Ramos (cell line): ENCODE measurements at regions not wholly inside any gene's neighbourhood (a gene's known extent, or its start where the extent isn't known, plus 50 kb on each side); places are given as distances from the start of the nearest gene placed in this dataset.

Experiments used
- in situ Hi-C: fragments of 300-500 bp; cut with MboI; formaldehyde crosslinking; loops from one replicate; pipeline ENCODE4 v1.14.3; 2022; ENCODE audit warnings: low sequenced_read_pairs; ENCODE audit not compliant: unreplicated experiment

GRCh38 chr10:63707254-63707910 is 186.2 kb downstream of the REEP3 start:
- in situ Hi-C loops = loop anchor here (25.0 kb wide), 1 partner anchor 1145 kb away; no protein-coding TSS in a partner anchor

- in situ Hi-C loops = loop anchor here (25.0 kb wide), 1 partner anchor 1146 kb away; no protein-coding TSS in a partner anchor
Measured at GRCh38 chr10:63708421-63708820, 187.2 kb downstream of the REEP3 start.

GRCh38 chr10:63710703-63711102 is 189.5 kb downstream of the REEP3 start:
- in situ Hi-C loops = loop anchor here (10.0 to 25.0 kb wide), 2 partner anchors 546 to 1148 kb away; no protein-coding TSS in a partner anchor

GRCh38 chr10:63711361-63711760 is 190.2 kb downstream of the REEP3 start:
- in situ Hi-C loops = loop anchor here (10.0 to 25.0 kb wide), 2 partner anchors 547 to 1149 kb away; no protein-coding TSS in a partner anchor

GRCh38 chr10:63711867-63712716 is 190.9 kb downstream of the REEP3 start:
- in situ Hi-C loops = loop anchor here (10.0 to 25.0 kb wide), 2 partner anchors 547 to 1150 kb away; no protein-coding TSS in a partner anchor

- in situ Hi-C loops = loop anchor here (10.0 to 25.0 kb wide), 2 partner anchors 548 to 1150 kb away; no protein-coding TSS in a partner anchor
Measured at GRCh38 chr10:63712717-63713115, 191.5 kb downstream of the REEP3 start.

GRCh38 chr10:63713191-63714144 is 192.3 kb downstream of the REEP3 start:
- in situ Hi-C loops = loop anchor here (10.0 to 25.0 kb wide), 2 partner anchors 549 to 1151 kb away; no protein-coding TSS in a partner anchor

- in situ Hi-C loops = loop anchor here (10.0 to 25.0 kb wide), 2 partner anchors 551 to 1154 kb away; no protein-coding TSS in a partner anchor
Measured at GRCh38 chr10:63716016-63716580, 194.9 kb downstream of the REEP3 start.

- in situ Hi-C loops = loop anchor here (10.0 to 25.0 kb wide), 2 partner anchors 552 to 1155 kb away; no protein-coding TSS in a partner anchor
Measured at GRCh38 chr10:63717027-63717715, 196.0 kb downstream of the REEP3 start.

GRCh38 chr10:63718006-63718405 is 196.8 kb downstream of the REEP3 start:
- in situ Hi-C loops = loop anchor here (10.0 to 25.0 kb wide), 2 partner anchors 553 to 1156 kb away; no protein-coding TSS in a partner anchor

- in situ Hi-C loops = loop anchor here (10.0 to 25.0 kb wide), 2 partner anchors 554 to 1156 kb away; no protein-coding TSS in a partner anchor
Measured at GRCh38 chr10:63718421-63718820, 197.2 kb downstream of the REEP3 start.

GRCh38 chr10:63719226-63719856 is 198.1 kb downstream of the REEP3 start:
- in situ Hi-C loops = loop anchor here (10.0 to 25.0 kb wide), 2 partner anchors 555 to 1157 kb away; no protein-coding TSS in a partner anchor

GRCh38 chr10:63720072-63720537 is 198.9 kb downstream of the REEP3 start:
- in situ Hi-C loops = loop anchor here (25.0 kb wide), 1 partner anchor 1158 kb away; no protein-coding TSS in a partner anchor

- in situ Hi-C loops = loop anchor here (25.0 kb wide), 1 partner anchor 1158 kb away; no protein-coding TSS in a partner anchor
Measured at GRCh38 chr10:63720676-63721075, 199.5 kb downstream of the REEP3 start.

- in situ Hi-C loops = loop anchor here (25.0 kb wide), 1 partner anchor 1160 kb away; no protein-coding TSS in a partner anchor
Measured at GRCh38 chr10:63722537-63722936, 201.3 kb downstream of the REEP3 start.

GRCh38 chr10:63723320-63723719 is 202.1 kb downstream of the REEP3 start:
- in situ Hi-C loops = loop anchor here (25.0 kb wide), 1 partner anchor 1161 kb away; no protein-coding TSS in a partner anchor

- in situ Hi-C loops = loop anchor here (25.0 kb wide), 1 partner anchor 1161 kb away; no protein-coding TSS in a partner anchor
Measured at GRCh38 chr10:63723741-63724140, 202.5 kb downstream of the REEP3 start.
